ENCODE measurements at regions not wholly inside any gene's neighbourhood (a gene's known extent, or its start where the extent isn't known, plus 50 kb on each side); places are given as distances from the start of the nearest gene placed in this dataset.
"Not testable (repeated sequence)": the region's sequence is repeated elsewhere in the genome, so short reads cannot be mapped to it uniquely, and the experiment has no call there.

DNA sequence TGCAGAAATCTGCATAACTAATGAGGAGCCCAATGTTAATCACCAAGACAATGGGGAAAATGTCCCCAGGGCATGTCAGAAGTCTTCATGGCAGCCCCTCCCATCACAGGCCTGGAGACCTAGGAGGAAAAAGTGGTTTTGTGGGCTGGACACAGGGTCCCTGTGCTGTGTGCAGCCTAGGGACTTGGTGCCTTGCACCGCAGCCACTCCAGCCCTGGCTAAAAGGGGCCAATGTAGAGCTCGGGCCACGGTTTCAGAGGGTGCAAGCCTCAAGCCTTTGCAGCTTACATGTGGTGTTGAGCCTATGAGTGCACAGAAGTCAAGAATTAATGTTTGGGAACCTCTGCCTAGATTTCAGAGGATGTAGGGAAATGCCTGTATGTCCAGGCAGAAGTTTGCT is 474.3 kb upstream of the ADGRB3 start:
- TF ChIP-seq, protein P1, sequence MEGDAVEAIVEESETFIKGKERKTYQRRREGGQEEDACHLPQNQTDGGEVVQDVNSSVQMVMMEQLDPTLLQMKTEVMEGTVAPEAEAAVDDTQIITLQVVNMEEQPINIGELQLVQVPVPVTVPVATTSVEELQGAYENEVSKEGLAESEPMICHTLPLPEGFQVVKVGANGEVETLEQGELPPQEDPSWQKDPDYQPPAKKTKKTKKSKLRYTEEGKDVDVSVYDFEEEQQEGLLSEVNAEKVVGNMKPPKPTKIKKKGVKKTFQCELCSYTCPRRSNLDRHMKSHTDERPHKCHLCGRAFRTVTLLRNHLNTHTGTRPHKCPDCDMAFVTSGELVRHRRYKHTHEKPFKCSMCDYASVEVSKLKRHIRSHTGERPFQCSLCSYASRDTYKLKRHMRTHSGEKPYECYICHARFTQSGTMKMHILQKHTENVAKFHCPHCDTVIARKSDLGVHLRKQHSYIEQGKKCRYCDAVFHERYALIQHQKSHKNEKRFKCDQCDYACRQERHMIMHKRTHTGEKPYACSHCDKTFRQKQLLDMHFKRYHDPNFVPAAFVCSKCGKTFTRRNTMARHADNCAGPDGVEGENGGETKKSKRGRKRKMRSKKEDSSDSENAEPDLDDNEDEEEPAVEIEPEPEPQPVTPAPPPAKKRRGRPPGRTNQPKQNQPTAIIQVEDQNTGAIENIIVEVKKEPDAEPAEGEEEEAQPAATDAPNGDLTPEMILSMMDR (IDR thresholded peaks at IDR 0.05), result not testable (repeated sequence)
- TF ChIP-seq ZFX (IDR thresholded peaks at IDR 0.05; ENCODE audit: borderline replicate concordance), result not testable (repeated sequence)
